ENCODE measurements at regions not wholly inside any gene's neighbourhood (a gene's known extent, or its start where the extent isn't known, plus 50 kb on each side); places are given as distances from the start of the nearest gene placed in this dataset.
A peak's percentile ranks its signal among the peaks of the same experiment; 100 is the strongest.

GRCh38 chr3:177729956-177730681 lies 532.8 kb upstream of the TBL1XR1 start:
- no peak overlapping the region for H3K4me3 ChIP-seq
- FAIRE-seq (no peak), ATAC-seq (peak in 3 of 4 donors; percentile 39 to 80 (median 64)), DNase-seq (peak in 1 of 6 donors; percentile 5)
- intact Hi-C loops (cut with DNase I): no loop called here
- TF ChIP-seq CTCF (IDR thresholded peaks at IDR 0.05): no peak
- 35 to 39% methylated on average over 14 of the region's 14 CpGs for WGBS, 2 donors
- H3K9me3 ChIP-seq: no peaks in the 10 kb centered on the region
- H3K27ac ChIP-seq: no peak overlapping the region
- no peaks in the 10 kb centered on the region for H3K27me3 ChIP-seq
- peaks cover 0 to 7% (median 0%) of the 10 kb centered on the region in 3 donors for H3K4me1 ChIP-seq
- no peaks in the 10 kb centered on the region for H3K36me3 ChIP-seq

- no peaks in the 10 kb centered on the region for H3K27me3 ChIP-seq
- H3K4me1 ChIP-seq: peaks cover 0 to 5% (median 0%) of the 10 kb centered on the region in 3 donors
- no peaks in the 10 kb centered on the region for H3K36me3 ChIP-seq
- intact Hi-C loops (cut with DNase I): no loop called here
- 66 to 72% methylated on average over 6 of the region's 6 CpGs for WGBS, 2 donors
- ATAC-seq: no peak
- DNase-seq: no peak
- FAIRE-seq: no peak
- H3K4me3 ChIP-seq: no peak overlapping the region
- no peak for TF ChIP-seq CTCF (IDR thresholded peaks at IDR 0.05)
- no peaks in the 10 kb centered on the region for H3K9me3 ChIP-seq
- H3K27ac ChIP-seq: no peak overlapping the region
Measured at GRCh38 chr3:177730814-177731213, 533.5 kb upstream of the TBL1XR1 start.

- no peak for FAIRE-seq
- no peaks in the 10 kb centered on the region for H3K36me3 ChIP-seq
Measured at GRCh38 chr3:177731644-177732268, 534.5 kb upstream of the TBL1XR1 start.

GRCh38 chr3:177733233-177733632 lies 536.0 kb upstream of the TBL1XR1 start:
- H3K9me3 ChIP-seq: no peaks in the 10 kb centered on the region
- no peak for TF ChIP-seq CTCF (IDR thresholded peaks at IDR 0.05)
- no peak overlapping the region for H3K27ac ChIP-seq
- intact Hi-C loops (cut with DNase I): no loop called here
- no peaks in the 10 kb centered on the region for H3K27me3 ChIP-seq
- no peaks in the 10 kb centered on the region for H3K36me3 ChIP-seq
- H3K4me1 ChIP-seq: peaks cover 0 to 5% (median 0%) of the 10 kb centered on the region in 3 donors
- DNase-seq (no peak), FAIRE-seq (no peak), ATAC-seq (no peak)
- H3K4me3 ChIP-seq: no peak overlapping the region
- WGBS, 2 donors: 88 to 90% methylated on average over 1 of the region's 1 CpG

More at GRCh38 chr3:177731644-177732268, 534.5 kb upstream of the TBL1XR1 start:
- H3K4me1 ChIP-seq: peaks cover 0 to 5% (median 0%) of the 10 kb centered on the region in 3 donors
- no peak for DNase-seq
- TF ChIP-seq CTCF (IDR thresholded peaks at IDR 0.05): no peak
- no peak overlapping the region for H3K27ac ChIP-seq
- H3K4me3 ChIP-seq: no peak overlapping the region
- intact Hi-C loops (cut with DNase I): no loop called here
- no peak for ATAC-seq
- H3K27me3 ChIP-seq: no peaks in the 10 kb centered on the region
- H3K9me3 ChIP-seq: no peaks in the 10 kb centered on the region
- WGBS, 2 donors: 74 to 78% methylated on average over 3 of the region's 3 CpGs

GRCh38 chr3:177733936-177734335 lies 536.7 kb upstream of the TBL1XR1 start:
- DNase-seq (no peak), FAIRE-seq (no peak), ATAC-seq (no peak)
- no peaks in the 10 kb centered on the region for H3K27me3 ChIP-seq
- peaks cover 0 to 5% (median 0%) of the 10 kb centered on the region in 3 donors for H3K4me1 ChIP-seq
- no peaks in the 10 kb centered on the region for H3K9me3 ChIP-seq
- 83 to 93% methylated on average over 2 of the region's 2 CpGs for WGBS, 2 donors
- no peaks in the 10 kb centered on the region for H3K36me3 ChIP-seq
- H3K27ac ChIP-seq: no peak overlapping the region
- no peak for TF ChIP-seq CTCF (IDR thresholded peaks at IDR 0.05)
- no peak overlapping the region for H3K4me3 ChIP-seq
- intact Hi-C loops (cut with DNase I): no loop called here

All from pancreas (tissue), 10 donors.